ENCODE measurements at regions not wholly inside any gene's neighbourhood (a gene's known extent, or its start where the extent isn't known, plus 50 kb on each side); places are given as distances from the start of the nearest gene placed in this dataset.

GRCh38 chr1:81071072-81071858 is 729.5 kb upstream of the ADGRL2 start:
- in situ Hi-C loops (cut with HindIII; ENCODE audit: extremely low pct_ligation_motif_present, low pct_unique_long_range_greater_than_20kb) (no loop called here), intact Hi-C loops (cut with micrococcal nuclease; ENCODE audit: unreplicated experiment) (no loop called here)
- Histone ChIP-seq H3K9ac (ENCODE audit: insufficient read depth, low read depth, low read length) (no peak overlapping the region), H3K4me2 (ENCODE audit: low read depth, low read length) (no peak overlapping the region), H3K27ac (ENCODE audit: extremely low read length, insufficient read depth, low read length) (no peak overlapping the region), H3K79me2 (ENCODE audit: insufficient read depth, low read length) (no peaks in the 10 kb centered on the region), H3K4me1 (ENCODE audit: insufficient read depth, low read length) (no peaks in the 10 kb centered on the region), H3K4me3 (replicated peaks in 1 of 3; ENCODE audit: insufficient read depth in 1 of 3, low read depth in 2 of 3, low read length in 3 of 3) (no peak overlapping the region), H3K36me3 (replicated peaks in 1 of 2; ENCODE audit: control insufficient read depth in 1 of 2, insufficient read depth in 2 of 2, low read length in 2 of 2) (no peaks in the 10 kb centered on the region), H3K9me3 (ENCODE audit: low read length) (peaks cover 46% of the 10 kb centered on the region), H2AFZ (ENCODE audit: low read length) (no peak overlapping the region), H4K20me1 (ENCODE audit: insufficient read depth, low read length) (no peaks in the 10 kb centered on the region), H3K27me3 (ENCODE audit: control insufficient read depth in 1 of 2, insufficient read depth in 2 of 2, low read length in 2 of 2) (no peaks in the 10 kb centered on the region)
- POLR2A ChIA-PET = no interaction called here
- BruUV-seq (replicated peaks) = no TSS peak
- WGBS (ENCODE audit: low lambda C conversion rate) = 0% methylated on average over 1 of the region's 1 CpG
- FAIRE-seq = no peak
- ATAC-seq = no peak
- CTCF ChIA-PET (ENCODE audit: low intra/inter-chr PET ratio, low total read pairs) = no interaction called here
- DNase-seq (ENCODE audit: low spot score) = no peak
- TF ChIP-seq, protein P1, sequence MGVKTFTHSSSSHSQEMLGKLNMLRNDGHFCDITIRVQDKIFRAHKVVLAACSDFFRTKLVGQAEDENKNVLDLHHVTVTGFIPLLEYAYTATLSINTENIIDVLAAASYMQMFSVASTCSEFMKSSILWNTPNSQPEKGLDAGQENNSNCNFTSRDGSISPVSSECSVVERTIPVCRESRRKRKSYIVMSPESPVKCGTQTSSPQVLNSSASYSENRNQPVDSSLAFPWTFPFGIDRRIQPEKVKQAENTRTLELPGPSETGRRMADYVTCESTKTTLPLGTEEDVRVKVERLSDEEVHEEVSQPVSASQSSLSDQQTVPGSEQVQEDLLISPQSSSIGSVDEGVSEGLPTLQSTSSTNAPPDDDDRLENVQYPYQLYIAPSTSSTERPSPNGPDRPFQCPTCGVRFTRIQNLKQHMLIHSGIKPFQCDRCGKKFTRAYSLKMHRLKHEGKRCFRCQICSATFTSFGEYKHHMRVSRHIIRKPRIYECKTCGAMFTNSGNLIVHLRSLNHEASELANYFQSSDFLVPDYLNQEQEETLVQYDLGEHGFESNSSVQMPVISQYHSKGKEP (CRISPR knock-in tag; IDR thresholded peaks at IDR 0.05) = no peak
- no peak for TF ChIP-seq NFE2 (CRISPR knock-in tag; IDR thresholded peaks at IDR 0.05)
- TF ChIP-seq ZNF83 (CRISPR knock-in tag; IDR thresholded peaks at IDR 0.05; ENCODE audit: borderline replicate concordance) = no peak
- no peak for TF ChIP-seq ATF7-NPFF (CRISPR knock-in tag; IDR thresholded peaks at IDR 0.05; ENCODE audit: low read depth)
- no peak for TF ChIP-seq ZNF34 (CRISPR knock-in tag; IDR thresholded peaks at IDR 0.05; ENCODE audit: borderline replicate concordance)
- TF ChIP-seq TEAD2 (CRISPR knock-in tag; IDR thresholded peaks at IDR 0.05) = no peak
- TF ChIP-seq, protein P2, sequence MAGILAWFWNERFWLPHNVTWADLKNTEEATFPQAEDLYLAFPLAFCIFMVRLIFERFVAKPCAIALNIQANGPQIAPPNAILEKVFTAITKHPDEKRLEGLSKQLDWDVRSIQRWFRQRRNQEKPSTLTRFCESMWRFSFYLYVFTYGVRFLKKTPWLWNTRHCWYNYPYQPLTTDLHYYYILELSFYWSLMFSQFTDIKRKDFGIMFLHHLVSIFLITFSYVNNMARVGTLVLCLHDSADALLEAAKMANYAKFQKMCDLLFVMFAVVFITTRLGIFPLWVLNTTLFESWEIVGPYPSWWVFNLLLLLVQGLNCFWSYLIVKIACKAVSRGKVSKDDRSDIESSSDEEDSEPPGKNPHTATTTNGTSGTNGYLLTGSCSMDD (CRISPR knock-in tag; IDR thresholded peaks at IDR 0.05) = no peak
- TF ChIP-seq FOSL1 (CRISPR knock-in tag; IDR thresholded peaks at IDR 0.05; ENCODE audit: borderline replicate concordance) = no peak
- TF ChIP-seq SATB2 (CRISPR knock-in tag; IDR thresholded peaks at IDR 0.05) = no peak
- no peak for TF ChIP-seq MYNN (CRISPR knock-in tag; IDR thresholded peaks at IDR 0.05; ENCODE audit: low read depth)
- TF ChIP-seq, protein P3, sequence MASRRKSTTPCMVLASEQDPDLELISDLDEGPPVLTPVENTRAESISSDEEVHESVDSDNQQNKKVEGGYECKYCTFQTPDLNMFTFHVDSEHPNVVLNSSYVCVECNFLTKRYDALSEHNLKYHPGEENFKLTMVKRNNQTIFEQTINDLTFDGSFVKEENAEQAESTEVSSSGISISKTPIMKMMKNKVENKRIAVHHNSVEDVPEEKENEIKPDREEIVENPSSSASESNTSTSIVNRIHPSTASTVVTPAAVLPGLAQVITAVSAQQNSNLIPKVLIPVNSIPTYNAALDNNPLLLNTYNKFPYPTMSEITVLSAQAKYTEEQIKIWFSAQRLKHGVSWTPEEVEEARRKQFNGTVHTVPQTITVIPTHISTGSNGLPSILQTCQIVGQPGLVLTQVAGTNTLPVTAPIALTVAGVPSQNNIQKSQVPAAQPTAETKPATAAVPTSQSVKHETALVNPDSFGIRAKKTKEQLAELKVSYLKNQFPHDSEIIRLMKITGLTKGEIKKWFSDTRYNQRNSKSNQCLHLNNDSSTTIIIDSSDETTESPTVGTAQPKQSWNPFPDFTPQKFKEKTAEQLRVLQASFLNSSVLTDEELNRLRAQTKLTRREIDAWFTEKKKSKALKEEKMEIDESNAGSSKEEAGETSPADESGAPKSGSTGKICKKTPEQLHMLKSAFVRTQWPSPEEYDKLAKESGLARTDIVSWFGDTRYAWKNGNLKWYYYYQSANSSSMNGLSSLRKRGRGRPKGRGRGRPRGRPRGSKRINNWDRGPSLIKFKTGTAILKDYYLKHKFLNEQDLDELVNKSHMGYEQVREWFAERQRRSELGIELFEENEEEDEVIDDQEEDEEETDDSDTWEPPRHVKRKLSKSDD (CRISPR knock-in tag; IDR thresholded peaks at IDR 0.05; ENCODE audit: low read depth) = no peak
- no peak for TF ChIP-seq ZNF296 (CRISPR knock-in tag; conservative IDR thresholded peaks at IDR 0.05)
- TF ChIP-seq, protein P4, sequence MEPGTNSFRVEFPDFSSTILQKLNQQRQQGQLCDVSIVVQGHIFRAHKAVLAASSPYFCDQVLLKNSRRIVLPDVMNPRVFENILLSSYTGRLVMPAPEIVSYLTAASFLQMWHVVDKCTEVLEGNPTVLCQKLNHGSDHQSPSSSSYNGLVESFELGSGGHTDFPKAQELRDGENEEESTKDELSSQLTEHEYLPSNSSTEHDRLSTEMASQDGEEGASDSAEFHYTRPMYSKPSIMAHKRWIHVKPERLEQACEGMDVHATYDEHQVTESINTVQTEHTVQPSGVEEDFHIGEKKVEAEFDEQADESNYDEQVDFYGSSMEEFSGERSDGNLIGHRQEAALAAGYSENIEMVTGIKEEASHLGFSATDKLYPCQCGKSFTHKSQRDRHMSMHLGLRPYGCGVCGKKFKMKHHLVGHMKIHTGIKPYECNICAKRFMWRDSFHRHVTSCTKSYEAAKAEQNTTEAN (CRISPR knock-in tag; conservative IDR thresholded peaks at IDR 0.05) = no peak
- no peak for TF ChIP-seq SP2 (CRISPR knock-in tag; IDR thresholded peaks at IDR 0.05)
- TF ChIP-seq ZNF225 (CRISPR knock-in tag; IDR thresholded peaks at IDR 0.05) = no peak

All from HepG2 (cell line).